ENCODE measurements at regions not wholly inside any gene's neighbourhood (a gene's known extent, or its start where the extent isn't known, plus 50 kb on each side); places are given as distances from the start of the nearest gene placed in this dataset.

GRCh38 chr3:124147429-124147828, 155.5 kb upstream of the ROPN1 start:
- H3K9me3 ChIP-seq (ENCODE audit: insufficient read depth, low read length): no peaks in the 10 kb centered on the region
- no peak overlapping the region for H3K4me2 ChIP-seq (ENCODE audit: low read depth, low read length, poor library complexity, severe bottlenecking)
- no peak overlapping the region for H3K9ac ChIP-seq (ENCODE audit: low read length)
- H3K36me3 ChIP-seq (ENCODE audit: low read length): no peaks in the 10 kb centered on the region
- H3K27ac ChIP-seq (ENCODE audit: low read depth, low read length): no peak overlapping the region
- H3K9me2 ChIP-seq (replicated peaks; ENCODE audit: insufficient read depth, low read length): no peaks in the 10 kb centered on the region
- no peaks in the 10 kb centered on the region for H3K27me3 ChIP-seq (ENCODE audit: low read length)
- H3K79me2 ChIP-seq (ENCODE audit: insufficient read depth, low read length): no peaks in the 10 kb centered on the region
- TF ChIP-seq, protein P1, sequence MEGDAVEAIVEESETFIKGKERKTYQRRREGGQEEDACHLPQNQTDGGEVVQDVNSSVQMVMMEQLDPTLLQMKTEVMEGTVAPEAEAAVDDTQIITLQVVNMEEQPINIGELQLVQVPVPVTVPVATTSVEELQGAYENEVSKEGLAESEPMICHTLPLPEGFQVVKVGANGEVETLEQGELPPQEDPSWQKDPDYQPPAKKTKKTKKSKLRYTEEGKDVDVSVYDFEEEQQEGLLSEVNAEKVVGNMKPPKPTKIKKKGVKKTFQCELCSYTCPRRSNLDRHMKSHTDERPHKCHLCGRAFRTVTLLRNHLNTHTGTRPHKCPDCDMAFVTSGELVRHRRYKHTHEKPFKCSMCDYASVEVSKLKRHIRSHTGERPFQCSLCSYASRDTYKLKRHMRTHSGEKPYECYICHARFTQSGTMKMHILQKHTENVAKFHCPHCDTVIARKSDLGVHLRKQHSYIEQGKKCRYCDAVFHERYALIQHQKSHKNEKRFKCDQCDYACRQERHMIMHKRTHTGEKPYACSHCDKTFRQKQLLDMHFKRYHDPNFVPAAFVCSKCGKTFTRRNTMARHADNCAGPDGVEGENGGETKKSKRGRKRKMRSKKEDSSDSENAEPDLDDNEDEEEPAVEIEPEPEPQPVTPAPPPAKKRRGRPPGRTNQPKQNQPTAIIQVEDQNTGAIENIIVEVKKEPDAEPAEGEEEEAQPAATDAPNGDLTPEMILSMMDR (IDR thresholded peaks at IDR 0.05; ENCODE audit: insufficient read depth, low read length, poor library complexity, severe bottlenecking): no peak
- TF ChIP-seq EZH2phosphoT487 (conservative IDR thresholded peaks at IDR 0.05; ENCODE audit: low read length): no peak
- no peaks in the 10 kb centered on the region for H4K20me1 ChIP-seq (ENCODE audit: low read depth, low read length)
- H3K4me3 ChIP-seq (ENCODE audit: insufficient read depth, low read length, poor library complexity, severe bottlenecking): no peak overlapping the region
- no peaks in the 10 kb centered on the region for H3F3A ChIP-seq (ENCODE audit: insufficient read depth)
- H2AFZ ChIP-seq (ENCODE audit: low read depth, low read length, severe bottlenecking): no peak overlapping the region

- Histone ChIP-seq H3K9ac (ENCODE audit: low read length) (no peak overlapping the region), H3K4me2 (ENCODE audit: low read depth, low read length, poor library complexity, severe bottlenecking) (no peak overlapping the region), H3K27ac (ENCODE audit: low read depth, low read length) (no peak overlapping the region), H3K9me3 (ENCODE audit: insufficient read depth, low read length) (no peaks in the 10 kb centered on the region), H4K20me1 (ENCODE audit: low read depth, low read length) (no peaks in the 10 kb centered on the region), H2AFZ (ENCODE audit: low read depth, low read length, severe bottlenecking) (no peak overlapping the region), H3K9me2 (replicated peaks; ENCODE audit: insufficient read depth, low read length) (no peaks in the 10 kb centered on the region), H3K79me2 (ENCODE audit: insufficient read depth, low read length) (no peaks in the 10 kb centered on the region), H3K27me3 (ENCODE audit: low read length) (no peaks in the 10 kb centered on the region), H3K36me3 (ENCODE audit: low read length) (no peaks in the 10 kb centered on the region), H3F3A (ENCODE audit: insufficient read depth) (no peaks in the 10 kb centered on the region), H3K4me3 (ENCODE audit: insufficient read depth, low read length, poor library complexity, severe bottlenecking) (no peak overlapping the region)
- TF ChIP-seq, protein P1 (IDR thresholded peaks at IDR 0.05; ENCODE audit: insufficient read depth, low read length, poor library complexity, severe bottlenecking): no peak
- no peak for TF ChIP-seq EZH2phosphoT487 (conservative IDR thresholded peaks at IDR 0.05; ENCODE audit: low read length)
Measured at GRCh38 chr3:124147946-124148345, 156.0 kb upstream of the ROPN1 start.

DNA sequence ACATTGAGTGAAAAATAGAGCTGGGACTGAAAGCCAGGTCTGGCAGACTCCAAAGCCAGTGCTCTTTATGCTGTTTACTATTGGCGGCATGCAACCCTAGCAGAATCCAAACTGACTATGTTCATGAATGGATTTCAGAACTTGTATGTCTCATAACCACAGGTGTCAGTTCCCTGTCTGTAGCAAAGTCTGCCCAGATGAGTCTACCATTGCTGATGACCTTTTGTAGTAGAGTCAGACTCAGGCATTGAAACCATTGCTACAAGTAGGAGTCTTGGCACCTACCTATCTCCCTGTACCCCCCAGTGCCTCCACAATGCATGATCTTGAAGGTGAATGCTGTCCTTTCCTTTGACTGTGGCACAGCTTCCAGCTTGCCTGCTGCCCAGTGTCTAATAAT, 157.2 kb upstream of the ROPN1 start:
- H3K27me3 ChIP-seq (ENCODE audit: low read length): no peaks in the 10 kb centered on the region
- H3K27ac ChIP-seq (ENCODE audit: low read depth, low read length): no peak overlapping the region
- H3F3A ChIP-seq (ENCODE audit: insufficient read depth): no peaks in the 10 kb centered on the region
- H2AFZ ChIP-seq (ENCODE audit: low read depth, low read length, severe bottlenecking): no peak overlapping the region
- no peak overlapping the region for H3K4me2 ChIP-seq (ENCODE audit: low read depth, low read length, poor library complexity, severe bottlenecking)
- no peaks in the 10 kb centered on the region for H3K9me2 ChIP-seq (replicated peaks; ENCODE audit: insufficient read depth, low read length)
- no peaks in the 10 kb centered on the region for H3K79me2 ChIP-seq (ENCODE audit: insufficient read depth, low read length)
- H3K9me3 ChIP-seq (ENCODE audit: insufficient read depth, low read length): no peaks in the 10 kb centered on the region
- no peaks in the 10 kb centered on the region for H3K36me3 ChIP-seq (ENCODE audit: low read length)
- TF ChIP-seq, protein P1 (IDR thresholded peaks at IDR 0.05; ENCODE audit: insufficient read depth, low read length, poor library complexity, severe bottlenecking): no peak
- no peak for TF ChIP-seq EZH2phosphoT487 (conservative IDR thresholded peaks at IDR 0.05; ENCODE audit: low read length)
- no peaks in the 10 kb centered on the region for H4K20me1 ChIP-seq (ENCODE audit: low read depth, low read length)
- H3K9ac ChIP-seq (ENCODE audit: low read length): no peak overlapping the region
- no peak overlapping the region for H3K4me3 ChIP-seq (ENCODE audit: insufficient read depth, low read length, poor library complexity, severe bottlenecking)

Data from SU-DHL-6 (cell line).